ENCODE measurements at regions not wholly inside any gene's neighbourhood (a gene's known extent, or its start where the extent isn't known, plus 50 kb on each side); places are given as distances from the start of the nearest gene placed in this dataset.
"Not testable (repeated sequence)": the region's sequence is repeated elsewhere in the genome, so short reads cannot be mapped to it uniquely, and the experiment has no call there.

DNA sequence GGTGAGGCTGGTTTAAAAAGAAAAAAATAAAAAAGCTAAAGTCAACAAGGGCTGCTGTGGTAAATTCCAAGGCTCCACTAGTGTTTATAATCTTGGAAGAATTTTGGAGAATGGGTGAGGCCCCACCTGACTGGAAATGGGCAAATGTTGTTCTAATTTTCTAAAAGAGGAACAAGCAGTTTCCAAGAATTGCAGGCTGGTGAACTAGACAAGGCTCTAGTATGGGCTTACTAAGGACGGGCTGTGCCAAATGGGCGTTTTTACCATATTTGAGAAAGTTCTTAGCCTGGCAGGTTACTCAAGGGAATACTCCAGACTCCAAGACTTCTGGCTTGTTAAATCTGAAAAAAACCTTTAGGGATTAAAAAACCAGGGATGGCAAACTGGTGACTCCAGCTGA lies 67.0 kb upstream of the ABHD2 start:
- 50% methylated on average over 2 of the region's 2 CpGs for WGBS (ENCODE audit: low lambda C conversion rate)
- H2AFZ ChIP-seq (ENCODE audit: low read length) = no peak overlapping the region
- CTCF ChIA-PET (ENCODE audit: low intra/inter-chr PET ratio, low total read pairs) = no interaction called here
- no peak overlapping the region for H3K4me2 ChIP-seq (ENCODE audit: low read depth, low read length)
- in situ Hi-C loops (cut with HindIII; ENCODE audit: extremely low pct_ligation_motif_present, low pct_unique_long_range_greater_than_20kb) (no loop called here), intact Hi-C loops (cut with micrococcal nuclease; ENCODE audit: unreplicated experiment) (no loop called here)
- BruUV-seq (replicated peaks) = no TSS peak
- DNase-seq (ENCODE audit: low spot score) = no peak
- no peaks in the 10 kb centered on the region for H3K9me3 ChIP-seq (ENCODE audit: low read length)
- POLR2A ChIA-PET = no interaction called here
- no peaks in the 10 kb centered on the region for H3K36me3 ChIP-seq (replicated peaks in 1 of 2; ENCODE audit: control insufficient read depth in 1 of 2, insufficient read depth in 2 of 2, low read length in 2 of 2)
- no peak overlapping the region for H3K4me3 ChIP-seq (replicated peaks in 1 of 3; ENCODE audit: insufficient read depth in 1 of 3, low read depth in 2 of 3, low read length in 3 of 3)
- H3K4me1 ChIP-seq (ENCODE audit: insufficient read depth, low read length) = no peaks in the 10 kb centered on the region
- H3K9ac ChIP-seq (ENCODE audit: insufficient read depth, low read depth, low read length) = no peak overlapping the region
- no peaks in the 10 kb centered on the region for H4K20me1 ChIP-seq (ENCODE audit: insufficient read depth, low read length)
- H3K79me2 ChIP-seq (ENCODE audit: insufficient read depth, low read length) = no peaks in the 10 kb centered on the region
- FAIRE-seq = no peak
- TF ChIP-seq ZNF841 (CRISPR knock-in tag; IDR thresholded peaks at IDR 0.05; ENCODE audit: borderline replicate concordance) (no peak), NR2F1 (CRISPR knock-in tag; IDR thresholded peaks at IDR 0.05) (no peak), MAFG (CRISPR knock-in tag; IDR thresholded peaks at IDR 0.05) (no peak), HOXA3 (CRISPR knock-in tag; IDR thresholded peaks at IDR 0.05) (no peak), SETDB1 (CRISPR knock-in tag; IDR thresholded peaks at IDR 0.05; ENCODE audit: borderline replicate concordance) (no peak), ZBTB20 (CRISPR knock-in tag; IDR thresholded peaks at IDR 0.05; ENCODE audit: borderline replicate concordance, low read depth) (no peak)
- TF ChIP-seq, protein P1, sequence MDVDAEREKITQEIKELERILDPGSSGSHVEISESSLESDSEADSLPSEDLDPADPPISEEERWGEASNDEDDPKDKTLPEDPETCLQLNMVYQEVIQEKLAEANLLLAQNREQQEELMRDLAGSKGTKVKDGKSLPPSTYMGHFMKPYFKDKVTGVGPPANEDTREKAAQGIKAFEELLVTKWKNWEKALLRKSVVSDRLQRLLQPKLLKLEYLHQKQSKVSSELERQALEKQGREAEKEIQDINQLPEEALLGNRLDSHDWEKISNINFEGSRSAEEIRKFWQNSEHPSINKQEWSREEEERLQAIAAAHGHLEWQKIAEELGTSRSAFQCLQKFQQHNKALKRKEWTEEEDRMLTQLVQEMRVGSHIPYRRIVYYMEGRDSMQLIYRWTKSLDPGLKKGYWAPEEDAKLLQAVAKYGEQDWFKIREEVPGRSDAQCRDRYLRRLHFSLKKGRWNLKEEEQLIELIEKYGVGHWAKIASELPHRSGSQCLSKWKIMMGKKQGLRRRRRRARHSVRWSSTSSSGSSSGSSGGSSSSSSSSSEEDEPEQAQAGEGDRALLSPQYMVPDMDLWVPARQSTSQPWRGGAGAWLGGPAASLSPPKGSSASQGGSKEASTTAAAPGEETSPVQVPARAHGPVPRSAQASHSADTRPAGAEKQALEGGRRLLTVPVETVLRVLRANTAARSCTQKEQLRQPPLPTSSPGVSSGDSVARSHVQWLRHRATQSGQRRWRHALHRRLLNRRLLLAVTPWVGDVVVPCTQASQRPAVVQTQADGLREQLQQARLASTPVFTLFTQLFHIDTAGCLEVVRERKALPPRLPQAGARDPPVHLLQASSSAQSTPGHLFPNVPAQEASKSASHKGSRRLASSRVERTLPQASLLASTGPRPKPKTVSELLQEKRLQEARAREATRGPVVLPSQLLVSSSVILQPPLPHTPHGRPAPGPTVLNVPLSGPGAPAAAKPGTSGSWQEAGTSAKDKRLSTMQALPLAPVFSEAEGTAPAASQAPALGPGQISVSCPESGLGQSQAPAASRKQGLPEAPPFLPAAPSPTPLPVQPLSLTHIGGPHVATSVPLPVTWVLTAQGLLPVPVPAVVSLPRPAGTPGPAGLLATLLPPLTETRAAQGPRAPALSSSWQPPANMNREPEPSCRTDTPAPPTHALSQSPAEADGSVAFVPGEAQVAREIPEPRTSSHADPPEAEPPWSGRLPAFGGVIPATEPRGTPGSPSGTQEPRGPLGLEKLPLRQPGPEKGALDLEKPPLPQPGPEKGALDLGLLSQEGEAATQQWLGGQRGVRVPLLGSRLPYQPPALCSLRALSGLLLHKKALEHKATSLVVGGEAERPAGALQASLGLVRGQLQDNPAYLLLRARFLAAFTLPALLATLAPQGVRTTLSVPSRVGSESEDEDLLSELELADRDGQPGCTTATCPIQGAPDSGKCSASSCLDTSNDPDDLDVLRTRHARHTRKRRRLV (CRISPR knock-in tag; IDR thresholded peaks at IDR 0.05) = no peak
- TF ChIP-seq, protein P2, sequence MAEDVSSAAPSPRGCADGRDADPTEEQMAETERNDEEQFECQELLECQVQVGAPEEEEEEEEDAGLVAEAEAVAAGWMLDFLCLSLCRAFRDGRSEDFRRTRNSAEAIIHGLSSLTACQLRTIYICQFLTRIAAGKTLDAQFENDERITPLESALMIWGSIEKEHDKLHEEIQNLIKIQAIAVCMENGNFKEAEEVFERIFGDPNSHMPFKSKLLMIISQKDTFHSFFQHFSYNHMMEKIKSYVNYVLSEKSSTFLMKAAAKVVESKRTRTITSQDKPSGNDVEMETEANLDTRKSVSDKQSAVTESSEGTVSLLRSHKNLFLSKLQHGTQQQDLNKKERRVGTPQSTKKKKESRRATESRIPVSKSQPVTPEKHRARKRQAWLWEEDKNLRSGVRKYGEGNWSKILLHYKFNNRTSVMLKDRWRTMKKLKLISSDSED (CRISPR knock-in tag; IDR thresholded peaks at IDR 0.05) = no peak
- TF ChIP-seq, protein P3, sequence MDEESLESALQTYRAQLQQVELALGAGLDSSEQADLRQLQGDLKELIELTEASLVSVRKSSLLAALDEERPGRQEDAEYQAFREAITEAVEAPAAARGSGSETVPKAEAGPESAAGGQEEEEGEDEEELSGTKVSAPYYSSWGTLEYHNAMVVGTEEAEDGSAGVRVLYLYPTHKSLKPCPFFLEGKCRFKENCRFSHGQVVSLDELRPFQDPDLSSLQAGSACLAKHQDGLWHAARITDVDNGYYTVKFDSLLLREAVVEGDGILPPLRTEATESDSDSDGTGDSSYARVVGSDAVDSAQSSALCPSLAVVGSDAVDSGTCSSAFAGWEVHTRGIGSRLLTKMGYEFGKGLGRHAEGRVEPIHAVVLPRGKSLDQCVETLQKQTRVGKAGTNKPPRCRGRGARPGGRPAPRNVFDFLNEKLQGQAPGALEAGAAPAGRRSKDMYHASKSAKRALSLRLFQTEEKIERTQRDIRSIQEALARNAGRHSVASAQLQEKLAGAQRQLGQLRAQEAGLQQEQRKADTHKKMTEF (CRISPR knock-in tag; IDR thresholded peaks at IDR 0.05) = no peak
- H3K27ac ChIP-seq (ENCODE audit: extremely low read length, insufficient read depth, low read length) = no peak overlapping the region
- no peak for ATAC-seq
- H3K27me3 ChIP-seq (ENCODE audit: control insufficient read depth in 1 of 2, insufficient read depth in 2 of 2, low read length in 2 of 2) = peaks cover 2 to 12% of the 10 kb centered on the region in 2 experiments; a peak in 4 of 5 replicates

DNA sequence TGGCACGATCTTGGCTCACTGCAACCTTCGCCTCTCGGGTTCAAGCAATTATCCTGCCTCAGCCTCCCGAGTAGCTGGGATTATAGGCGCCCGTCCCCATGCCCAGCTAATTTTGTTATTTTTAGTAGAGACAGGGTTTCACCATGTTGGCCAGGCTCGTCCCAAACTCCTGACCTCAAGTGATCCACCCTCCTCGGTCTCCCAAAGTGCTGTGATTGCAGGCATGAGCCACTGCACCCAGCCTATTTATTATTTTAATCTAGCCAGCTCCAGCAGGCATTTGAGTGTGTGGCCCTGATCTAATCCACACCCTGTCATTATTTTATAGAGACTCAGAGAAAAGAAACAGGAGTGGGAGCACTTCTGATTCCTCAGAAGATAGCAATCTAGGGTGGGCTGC lies 66.4 kb upstream of the ABHD2 start:
- H3K4me2 ChIP-seq (ENCODE audit: low read depth, low read length); intact Hi-C loops (cut with micrococcal nuclease; ENCODE audit: unreplicated experiment); H3K79me2 ChIP-seq (ENCODE audit: insufficient read depth, low read length); BruUV-seq (replicated peaks); FAIRE-seq; H2AFZ ChIP-seq (ENCODE audit: low read length); H3K36me3 ChIP-seq (replicated peaks in 1 of 2; ENCODE audit: control insufficient read depth in 1 of 2, insufficient read depth in 2 of 2, low read length in 2 of 2); in situ Hi-C loops (cut with HindIII; ENCODE audit: extremely low pct_ligation_motif_present, low pct_unique_long_range_greater_than_20kb); H4K20me1 ChIP-seq (ENCODE audit: insufficient read depth, low read length); CTCF ChIA-PET (ENCODE audit: low intra/inter-chr PET ratio, low total read pairs); POLR2A ChIA-PET; H3K9me3 ChIP-seq (ENCODE audit: low read length); H3K9ac ChIP-seq (ENCODE audit: insufficient read depth, low read depth, low read length); ATAC-seq; H3K27me3 ChIP-seq (ENCODE audit: control insufficient read depth in 1 of 2, insufficient read depth in 2 of 2, low read length in 2 of 2); H3K27ac ChIP-seq (ENCODE audit: extremely low read length, insufficient read depth, low read length); DNase-seq (ENCODE audit: low spot score); H3K4me1 ChIP-seq (ENCODE audit: insufficient read depth, low read length); H3K4me3 ChIP-seq (replicated peaks in 1 of 3; ENCODE audit: insufficient read depth in 1 of 3, low read depth in 2 of 3, low read length in 3 of 3): not testable (repeated sequence)
- 6% methylated on average over 8 of the region's 8 CpGs for whole genome bisulfite sequencing (ENCODE audit: low lambda C conversion rate)
